SH-SY5Y (cell line): ENCODE measurements at regions not wholly inside any gene's neighbourhood (a gene's known extent, or its start where the extent isn't known, plus 50 kb on each side); places are given as distances from the start of the nearest gene placed in this dataset.

Experiments
- GATA2 ChIP-seq: IDR thresholded peaks from 2 replicates; pipeline ENCODE4 v1.6.1; 2011; ENCODE audit warnings: mild to moderate bottlenecking, low read depth, low read length
- GATA3 ChIP-seq: IDR thresholded peaks from 2 replicates; pipeline ENCODE4 v1.6.1; 2011; ENCODE audit warnings: low read depth, mild to moderate bottlenecking, low read length, moderate library complexity

DNA sequence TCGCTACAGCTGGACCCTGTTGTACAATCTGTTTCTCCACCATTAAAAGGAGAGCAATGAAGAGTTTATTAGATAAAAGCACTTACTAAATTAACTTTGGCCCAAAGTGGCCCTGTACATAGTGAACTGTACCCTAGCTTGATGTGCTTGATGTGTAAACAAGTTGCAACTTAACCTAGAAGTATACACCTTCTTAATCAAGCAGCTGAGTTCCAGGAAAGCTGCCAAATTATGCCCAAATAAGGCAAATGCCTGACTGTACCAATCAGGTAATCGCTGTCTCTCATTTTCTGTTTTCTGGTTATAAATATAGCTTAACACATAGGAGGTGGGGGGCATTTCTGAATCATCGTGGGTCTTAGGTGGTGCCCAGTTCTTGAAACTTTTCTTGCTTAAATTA, 704.8 kb upstream of the CBLB start:
- no peak for TF ChIP-seq GATA3
- no peak for TF ChIP-seq GATA2

DNA sequence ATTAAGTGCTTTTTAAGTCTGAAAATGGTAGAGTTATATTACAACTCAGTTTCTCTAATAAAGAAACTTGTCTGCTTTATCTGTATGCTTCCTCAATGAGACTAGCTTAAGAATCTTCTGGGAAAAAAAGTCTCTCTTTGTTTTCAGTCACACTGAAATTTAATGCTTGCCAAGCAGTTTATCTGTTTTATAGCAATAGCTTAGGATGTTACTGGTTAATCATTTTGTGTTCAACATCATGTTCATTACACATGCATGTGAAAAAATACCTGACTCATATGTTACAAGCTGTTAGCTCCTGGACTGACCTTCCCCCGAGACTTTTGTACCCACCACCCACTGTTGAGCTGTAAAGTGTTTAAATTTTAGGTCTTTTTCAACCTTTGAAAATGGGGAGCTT, 706.2 kb upstream of the CBLB start:
- TF ChIP-seq GATA2: no peak
- no peak for TF ChIP-seq GATA3

DNA sequence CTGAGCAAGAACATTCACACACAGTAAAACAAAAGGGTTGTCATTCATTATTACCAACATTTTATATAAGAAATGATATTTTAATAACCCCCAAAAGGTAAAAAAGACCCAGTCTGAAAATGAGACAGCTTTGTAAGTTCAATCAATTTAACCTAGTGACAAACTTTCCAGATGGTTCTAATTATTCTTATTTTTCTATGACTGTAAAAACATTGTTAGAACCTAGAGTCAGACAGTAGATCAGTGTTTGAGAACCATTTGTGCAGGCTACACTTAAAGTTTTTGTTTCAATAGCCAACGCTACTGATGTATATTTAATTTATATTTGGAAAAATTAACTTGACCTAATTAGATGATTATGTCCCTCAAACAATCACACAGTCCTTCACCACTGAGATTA, 708.4 kb upstream of the CBLB start:
- no peak for TF ChIP-seq GATA2
- TF ChIP-seq GATA3: no peak

DNA sequence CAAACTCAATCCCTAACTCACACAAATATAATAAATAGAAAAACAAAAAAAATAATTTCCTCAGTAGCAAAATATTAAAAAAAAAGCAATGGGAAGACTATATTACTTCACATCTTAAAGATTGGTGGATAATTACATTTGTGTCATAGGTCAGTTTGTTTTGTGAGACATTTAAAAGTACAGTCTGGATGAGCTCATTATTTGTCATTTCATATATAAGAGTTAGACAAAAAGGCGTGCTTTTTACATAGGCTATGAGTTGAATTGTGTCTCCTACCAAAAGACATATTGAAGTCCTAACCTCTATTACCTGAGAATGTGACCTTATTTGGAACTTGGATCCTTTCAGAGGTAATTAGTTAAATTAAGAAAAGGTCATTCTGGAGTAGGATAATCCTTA, 710.1 kb upstream of the CBLB start:
- no peak for TF ChIP-seq GATA2
- no peak for TF ChIP-seq GATA3

DNA sequence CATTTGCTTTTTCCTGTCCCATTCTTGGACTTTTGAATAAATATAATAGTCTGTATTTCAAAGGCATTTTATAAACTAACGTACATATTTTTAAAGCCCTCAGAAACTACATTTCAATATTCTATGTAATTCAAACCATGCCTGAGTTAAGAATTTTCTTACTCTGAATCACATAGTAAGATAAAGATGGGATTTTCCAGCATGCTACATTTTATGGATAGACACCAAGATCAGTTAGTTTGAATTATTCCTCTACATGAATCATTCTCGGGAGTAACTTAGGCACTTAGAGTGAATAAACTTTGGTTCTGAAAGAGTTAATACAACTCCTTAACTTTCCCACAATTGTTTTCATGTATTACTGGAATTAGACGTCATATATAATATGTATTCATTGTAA, 713.3 kb upstream of the CBLB start:
- no peak for TF ChIP-seq GATA2
- no peak for TF ChIP-seq GATA3

DNA sequence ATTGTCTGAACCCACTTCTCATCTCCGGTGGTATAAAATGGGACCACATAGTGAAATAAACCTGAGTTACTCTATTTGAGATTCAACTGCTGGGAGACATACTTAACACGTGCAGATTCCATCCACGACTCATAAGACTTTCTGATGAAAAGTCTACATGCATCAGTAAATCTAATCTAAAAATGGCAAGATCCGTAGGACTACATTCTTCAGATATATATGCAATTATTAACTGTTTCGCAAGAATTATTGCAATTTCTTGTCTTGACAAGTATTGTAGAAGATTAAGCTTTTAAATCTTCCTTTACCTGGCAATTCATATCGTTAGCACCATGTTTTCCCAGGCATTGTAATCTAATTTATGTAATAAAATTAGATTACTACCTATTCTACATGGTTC, 718.7 kb upstream of the CBLB start:
- TF ChIP-seq GATA2 (no peak), GATA3 (no peak)

DNA sequence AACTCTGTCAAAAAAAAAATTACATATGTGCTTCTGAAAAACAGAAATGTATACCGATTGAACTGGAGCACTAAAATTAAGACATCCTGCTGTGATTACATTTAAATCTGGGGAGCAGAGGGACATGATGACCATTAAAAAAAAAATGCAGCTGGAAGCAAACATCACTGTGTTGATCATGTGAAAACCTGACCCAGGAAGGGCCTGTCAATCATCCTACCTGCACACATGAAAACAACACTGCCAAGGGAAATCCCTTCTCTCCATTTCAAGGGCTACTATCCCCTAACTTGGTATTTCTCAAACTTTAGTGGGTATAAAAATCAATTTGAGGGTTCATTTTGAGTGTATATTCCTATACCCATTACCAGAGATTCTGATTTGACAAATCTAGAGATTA, 719.9 kb upstream of the CBLB start:
- TF ChIP-seq GATA3: no peak
- no peak for TF ChIP-seq GATA2

DNA sequence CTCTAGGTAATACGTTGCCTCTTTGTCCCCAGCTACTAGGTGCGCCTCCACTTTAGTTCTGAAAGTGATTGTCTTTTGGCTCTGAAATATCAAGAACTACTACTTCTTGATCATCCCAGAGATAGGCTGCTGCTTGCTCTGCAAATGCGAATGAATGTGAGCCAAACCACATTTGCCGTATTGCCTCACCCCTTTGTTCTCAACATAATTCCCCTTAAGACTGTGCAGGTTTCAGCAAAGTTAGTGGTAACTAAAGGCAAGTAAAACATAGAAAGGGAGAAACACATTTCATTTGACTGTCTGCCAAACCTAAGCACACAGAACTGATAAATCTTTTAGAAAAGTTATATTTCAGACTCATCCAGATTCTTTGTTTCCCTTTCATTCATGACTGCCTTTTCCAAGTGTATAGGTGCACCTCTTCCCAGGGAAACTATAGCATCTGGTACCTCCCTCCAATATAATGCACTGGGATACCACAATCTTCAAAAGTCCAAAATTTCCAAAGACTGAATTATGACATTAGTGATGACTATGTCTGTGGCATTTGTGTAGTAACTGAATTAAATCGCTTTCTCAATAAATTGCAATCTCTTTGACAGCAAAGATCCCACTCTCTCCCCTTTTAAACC, 720.6 kb upstream of the CBLB start:
- TF ChIP-seq GATA2 (no peak), GATA3 (no peak)

DNA sequence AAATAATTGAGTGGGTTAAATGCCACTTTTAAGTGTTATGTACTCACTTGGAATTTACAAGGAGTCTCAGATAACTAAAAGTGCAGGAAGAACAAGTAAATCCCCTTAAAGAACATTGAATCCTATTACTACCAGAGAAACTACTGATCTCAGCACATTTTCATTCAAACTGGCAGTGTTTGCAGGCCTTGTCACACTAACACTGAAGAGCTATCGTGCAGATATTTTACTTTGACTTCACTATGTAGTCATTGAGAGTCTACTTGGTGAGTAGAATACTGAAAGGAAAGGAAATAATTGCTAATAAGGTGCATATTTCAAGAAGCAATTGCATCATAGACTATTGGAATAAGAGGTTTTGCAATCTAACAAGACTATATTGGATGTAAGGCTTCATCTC, 721.4 kb upstream of the CBLB start:
- no peak for TF ChIP-seq GATA2
- no peak for TF ChIP-seq GATA3

DNA sequence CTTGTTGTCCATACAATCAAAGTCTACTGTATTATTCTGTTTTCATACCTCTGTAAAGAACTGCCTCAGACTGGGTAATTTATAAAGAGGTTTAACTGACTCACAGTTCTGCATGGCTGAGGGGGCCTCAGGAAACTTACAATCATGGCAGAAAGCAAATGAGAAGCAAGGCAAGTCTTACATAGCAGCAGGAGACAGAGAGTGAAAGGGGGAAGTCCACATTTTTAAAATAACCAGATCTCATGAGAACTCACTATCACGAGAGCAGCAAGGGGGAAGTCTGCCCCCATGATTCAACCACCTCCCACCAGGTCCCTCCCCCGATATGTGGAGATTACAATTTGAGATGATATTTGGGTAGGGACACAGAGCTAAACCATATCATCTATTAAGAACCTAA, 724.6 kb upstream of the CBLB start:
- no peak for TF ChIP-seq GATA3
- no peak for TF ChIP-seq GATA2

DNA sequence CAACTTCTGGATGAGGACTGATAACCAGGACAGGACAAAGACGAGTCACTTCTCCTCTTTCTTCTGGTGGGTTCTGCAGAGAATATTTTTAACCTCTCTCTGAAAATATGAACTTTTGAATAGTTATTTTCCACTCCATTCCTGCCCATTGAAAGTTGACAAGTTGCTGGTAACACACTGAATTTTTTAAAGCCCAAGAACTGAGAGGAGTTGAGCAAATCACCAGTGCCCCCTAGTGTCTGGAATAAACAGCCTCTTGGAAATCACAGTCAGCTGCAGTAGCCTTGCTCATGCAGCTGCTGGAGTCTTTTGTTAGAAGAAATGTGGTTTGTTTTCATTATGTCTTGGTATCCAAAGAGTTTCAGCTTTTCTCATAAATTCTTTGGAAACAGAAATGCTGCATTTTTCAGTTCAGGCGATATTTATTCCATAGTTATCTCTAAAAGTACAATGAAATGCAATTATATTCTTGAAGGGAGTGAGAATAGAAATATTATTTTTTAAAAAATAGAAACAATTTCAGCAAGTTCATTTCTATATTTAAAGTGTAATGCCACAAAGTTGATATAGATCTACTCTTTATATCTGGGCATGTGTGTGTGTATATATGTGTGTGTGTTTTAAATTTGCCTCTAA, 741.0 kb upstream of the CBLB start:
- no peak for TF ChIP-seq GATA2
- TF ChIP-seq GATA3: no peak

DNA sequence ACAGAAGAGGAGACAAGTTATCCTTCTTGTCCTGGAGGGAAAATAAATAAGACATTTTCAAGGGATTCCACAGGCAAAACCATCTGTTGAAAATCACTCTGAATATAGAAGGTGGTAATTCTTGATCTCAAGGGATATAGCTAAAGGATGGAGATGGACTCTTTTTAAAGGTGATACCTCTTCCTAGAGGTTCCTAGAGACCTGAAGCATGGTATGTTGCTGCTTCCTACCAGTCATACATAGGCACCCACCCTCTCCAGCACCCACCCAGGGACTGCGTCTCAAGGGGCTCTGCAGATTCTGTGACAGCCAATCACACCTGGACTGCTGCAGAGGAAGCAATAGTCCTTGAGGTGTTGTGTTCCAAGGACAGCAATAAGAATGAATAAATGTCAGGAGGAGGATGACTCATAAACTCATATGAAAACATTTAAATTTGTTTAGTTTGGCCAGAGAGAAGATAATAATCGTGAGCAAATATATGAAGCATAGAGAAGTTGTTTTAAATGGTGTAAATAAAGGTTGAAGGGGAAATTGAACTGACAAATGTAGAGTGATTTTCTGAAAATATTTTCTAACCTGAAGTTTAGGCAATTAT, 741.6 kb upstream of the CBLB start:
- TF ChIP-seq GATA3 (no peak), GATA2 (no peak)

DNA sequence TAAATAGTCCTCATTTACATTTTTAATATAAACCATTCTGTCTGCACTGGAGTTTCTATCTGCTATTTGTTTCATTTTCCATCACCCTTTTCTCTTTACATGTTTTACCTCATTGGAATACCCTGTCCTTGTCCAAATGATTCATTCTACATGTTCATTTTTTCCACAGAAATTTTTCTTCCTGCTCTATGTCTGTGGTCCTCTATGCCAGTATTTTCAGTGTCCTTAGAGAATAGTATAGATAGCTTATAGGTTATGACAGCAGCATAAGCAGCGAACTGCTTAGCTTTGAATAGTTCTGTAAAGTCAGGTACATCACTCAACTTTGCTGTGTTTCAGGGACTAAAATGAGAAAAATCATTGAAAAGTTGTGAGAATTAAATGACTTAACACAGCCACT, 742.3 kb upstream of the CBLB start:
- no peak for TF ChIP-seq GATA2
- no peak for TF ChIP-seq GATA3

DNA sequence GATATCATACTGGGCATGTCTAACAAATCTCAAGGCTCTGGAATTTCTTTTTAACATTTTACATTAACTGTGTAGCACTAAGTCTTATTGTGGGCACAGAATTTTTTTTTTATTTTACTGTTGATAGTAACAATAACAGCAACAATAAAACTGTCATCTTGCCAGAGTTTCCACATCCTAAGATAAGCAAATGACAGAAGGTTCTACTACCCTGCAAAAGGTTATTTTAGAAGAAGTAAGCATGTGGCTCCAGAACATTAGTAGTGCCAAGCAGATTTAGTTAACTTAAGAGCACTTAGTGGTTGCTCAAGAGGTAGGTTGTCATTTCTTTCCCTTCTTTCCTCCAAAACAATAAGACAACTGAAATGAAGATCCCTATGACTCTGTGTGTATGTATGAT, 743.0 kb upstream of the CBLB start:
- TF ChIP-seq GATA2 (no peak), GATA3 (no peak)

DNA sequence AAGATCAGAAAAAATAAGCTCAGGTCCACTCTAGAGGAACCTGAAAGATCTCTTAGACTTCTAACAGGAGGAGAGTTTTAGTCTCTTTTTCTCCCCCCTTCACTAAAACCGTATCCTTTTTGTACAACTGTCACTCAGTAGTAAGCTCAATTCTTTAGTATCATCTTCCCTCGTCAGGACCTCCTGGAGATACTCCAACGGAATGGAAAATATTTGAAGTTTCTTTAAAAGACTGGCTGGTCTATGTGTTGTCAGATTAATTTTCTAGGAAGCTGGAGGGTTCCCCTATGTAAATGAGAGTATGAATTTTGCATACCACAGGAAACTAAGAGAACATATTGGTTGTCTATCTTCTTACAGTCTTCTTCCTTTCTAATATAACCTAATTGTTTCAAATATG, 747.7 kb upstream of the CBLB start:
- TF ChIP-seq GATA2 (no peak), GATA3 (no peak)

DNA sequence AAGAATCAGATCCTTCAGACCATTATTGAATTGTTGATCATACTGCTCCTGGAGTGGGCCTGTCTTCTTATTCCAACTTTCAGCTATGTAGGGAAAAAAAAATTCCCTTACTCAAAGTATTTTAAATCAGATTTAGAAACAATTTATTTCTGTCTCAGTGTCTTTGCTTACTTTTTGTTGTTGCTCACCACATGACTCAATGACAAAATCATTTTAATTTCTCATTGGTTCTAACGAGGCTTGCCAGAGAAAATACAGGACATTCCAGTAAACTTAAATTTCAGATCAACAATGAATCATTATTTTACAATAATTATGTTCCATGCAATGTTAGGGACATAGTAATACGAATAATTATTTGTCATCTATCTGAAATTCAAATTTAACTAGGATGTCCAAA, 748.5 kb upstream of the CBLB start:
- TF ChIP-seq GATA3 (no peak), GATA2 (no peak)
